Calu3 (cell line): ENCODE measurements at regions not wholly inside any gene's neighbourhood (a gene's known extent, or its start where the extent isn't known, plus 50 kb on each side); places are given as distances from the start of the nearest gene placed in this dataset.
"Not testable (repeated sequence)": the region's sequence is repeated elsewhere in the genome, so short reads cannot be mapped to it uniquely, and the experiment has no call there.

Experiments
- BruUV-seq: library from RNA; stranded (reverse); fragments of 400-500 nt; replicated peaks from 2 replicates; lab custom pipeline; 2021; lab: Mats Ljungman, UMichigan
- CTCF ChIA-PET: fragments of 300-600 bp; sonication (Branson Sonifier 250); formaldehyde crosslinking; loops from one replicate; lab custom pipeline; 2022; ENCODE audit warnings: antibody characterized with exemption; lab: Charles Lee
- DNase-seq: peaks from one replicate; pipeline ENCODE4 v3.0.0; 2022
- H3K27ac Mint-ChIP-seq: one replicate; pipeline ENCODE4 v1.8.0; 2022; ENCODE audit warnings: mixed read lengths; ENCODE audit not compliant: unreplicated experiment
- H3K27me3 Mint-ChIP-seq: one replicate; pipeline ENCODE4 v1.8.0; 2022; ENCODE audit warnings: mixed read lengths; ENCODE audit not compliant: unreplicated experiment
- H3K36me3 Mint-ChIP-seq: one replicate; pipeline ENCODE4 v1.8.0; 2022; ENCODE audit warnings: mild to moderate bottlenecking, moderate library complexity, mixed read lengths; ENCODE audit not compliant: insufficient read depth, unreplicated experiment
- H3K4me1 Mint-ChIP-seq: one replicate; pipeline ENCODE4 v1.8.0; 2022; ENCODE audit warnings: mild to moderate bottlenecking, low read depth, mixed read lengths; ENCODE audit not compliant: unreplicated experiment
- H3K4me3 Mint-ChIP-seq: one replicate; pipeline ENCODE4 v1.8.0; 2022; ENCODE audit warnings: mild to moderate bottlenecking, low read depth, moderate library complexity, mixed read lengths; ENCODE audit not compliant: unreplicated experiment
- H3K9me3 Mint-ChIP-seq: one replicate; pipeline ENCODE4 v1.8.0; 2022; ENCODE audit warnings: low read depth, mixed read lengths; ENCODE audit not compliant: unreplicated experiment
- intact Hi-C: fragments of 100-400 bp; cut with micrococcal nuclease; formaldehyde crosslinking; loops from one replicate; pipeline ENCODE4 v1.10.0; 2022; ENCODE audit not compliant: unreplicated experiment
- TF ChIP-seq, protein P1 (sequence below): fragments of 200-600 bp; IDR thresholded peaks from one replicate; pipeline ENCODE4 v1.8.0; 2022; ENCODE audit warnings: antibody characterized with exemption; ENCODE audit not compliant: unreplicated experiment

GRCh38 chr10:42177793-42178689, 460.3 kb downstream of the ZNF33B start:
- DNase-seq, H3K27ac Mint-ChIP-seq, H3K36me3 Mint-ChIP-seq, H3K27me3 Mint-ChIP-seq, H3K4me3 Mint-ChIP-seq, CTCF ChIA-PET, BruUV-seq, intact Hi-C loops, H3K4me1 Mint-ChIP-seq: not testable (repeated sequence)
- TF ChIP-seq, protein P1, sequence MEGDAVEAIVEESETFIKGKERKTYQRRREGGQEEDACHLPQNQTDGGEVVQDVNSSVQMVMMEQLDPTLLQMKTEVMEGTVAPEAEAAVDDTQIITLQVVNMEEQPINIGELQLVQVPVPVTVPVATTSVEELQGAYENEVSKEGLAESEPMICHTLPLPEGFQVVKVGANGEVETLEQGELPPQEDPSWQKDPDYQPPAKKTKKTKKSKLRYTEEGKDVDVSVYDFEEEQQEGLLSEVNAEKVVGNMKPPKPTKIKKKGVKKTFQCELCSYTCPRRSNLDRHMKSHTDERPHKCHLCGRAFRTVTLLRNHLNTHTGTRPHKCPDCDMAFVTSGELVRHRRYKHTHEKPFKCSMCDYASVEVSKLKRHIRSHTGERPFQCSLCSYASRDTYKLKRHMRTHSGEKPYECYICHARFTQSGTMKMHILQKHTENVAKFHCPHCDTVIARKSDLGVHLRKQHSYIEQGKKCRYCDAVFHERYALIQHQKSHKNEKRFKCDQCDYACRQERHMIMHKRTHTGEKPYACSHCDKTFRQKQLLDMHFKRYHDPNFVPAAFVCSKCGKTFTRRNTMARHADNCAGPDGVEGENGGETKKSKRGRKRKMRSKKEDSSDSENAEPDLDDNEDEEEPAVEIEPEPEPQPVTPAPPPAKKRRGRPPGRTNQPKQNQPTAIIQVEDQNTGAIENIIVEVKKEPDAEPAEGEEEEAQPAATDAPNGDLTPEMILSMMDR, result peak; percentile 19
- H3K9me3 Mint-ChIP-seq, result peaks cover 11% of the 10 kb centered on the region

DNA sequence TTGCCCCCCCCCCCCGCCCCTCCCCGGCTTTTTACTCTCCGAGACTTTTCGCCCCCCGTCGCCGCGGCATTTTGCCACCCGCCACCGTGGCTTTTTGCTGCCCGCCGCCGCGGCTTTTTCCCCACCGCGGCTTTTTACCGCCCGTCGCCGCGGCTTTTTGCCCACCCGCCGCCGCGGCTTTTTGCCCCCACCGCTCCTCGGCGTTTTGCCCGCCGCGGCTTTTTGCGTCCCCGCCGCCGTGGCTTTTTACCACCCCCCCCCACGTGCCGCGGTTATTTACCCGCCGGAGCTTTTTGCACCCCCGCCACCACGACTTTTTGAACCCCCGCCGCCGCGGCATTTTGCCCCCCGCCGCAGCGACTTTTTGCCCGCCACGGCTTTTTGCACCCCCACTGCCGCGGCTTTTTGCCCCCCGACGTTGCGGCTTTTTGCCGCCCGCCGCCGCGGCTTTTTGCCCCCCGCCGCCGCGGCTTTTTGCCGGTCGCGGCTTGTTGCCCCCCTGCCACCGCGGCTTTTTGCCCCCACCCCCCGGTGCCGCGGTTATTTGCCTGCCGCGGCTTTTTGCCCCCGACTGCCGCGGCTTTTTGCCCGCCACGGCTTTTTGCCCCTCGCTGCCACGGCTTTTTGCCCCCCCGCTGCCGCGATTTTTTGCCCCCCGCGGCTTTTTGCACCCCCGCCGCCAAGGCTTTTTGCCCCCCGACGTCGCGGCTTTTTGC, 461.1 kb downstream of the ZNF33B start:
- no peaks in the 10 kb centered on the region for H3K27me3 Mint-ChIP-seq
- H3K36me3 Mint-ChIP-seq, result no peaks in the 10 kb centered on the region
- CTCF ChIA-PET, result no interaction called here
- H3K27ac Mint-ChIP-seq, result no peak overlapping the region
- intact Hi-C loops, result no loop called here
- H3K4me3 Mint-ChIP-seq, result no peak overlapping the region
- no peaks in the 10 kb centered on the region for H3K4me1 Mint-ChIP-seq
- no TSS peak for BruUV-seq
- TF ChIP-seq, protein P1, result no peak
- DNase-seq, result no peak
- peaks cover 9% of the 10 kb centered on the region for H3K9me3 Mint-ChIP-seq

GRCh38 chr10:42150428-42151061, 487.8 kb downstream of the ZNF33B start:
- BruUV-seq, result no TSS peak
- Mint-ChIP-seq H3K27ac (no peak overlapping the region), H3K36me3 (no peaks in the 10 kb centered on the region), H3K4me1 (no peaks in the 10 kb centered on the region), H3K27me3 (no peaks in the 10 kb centered on the region), H3K9me3 (peaks cover 14% of the 10 kb centered on the region), H3K4me3 (no peak overlapping the region)
- CTCF ChIA-PET, result no interaction called here
- TF ChIP-seq, protein P1, result no peak
- intact Hi-C loops, result no loop called here
- DNase-seq, result no peak

- no peak overlapping the region for H3K27ac Mint-ChIP-seq
- no peak overlapping the region for H3K4me3 Mint-ChIP-seq
- DNase-seq, result no peak
- no TSS peak for BruUV-seq
- no peaks in the 10 kb centered on the region for H3K4me1 Mint-ChIP-seq
- no peaks in the 10 kb centered on the region for H3K27me3 Mint-ChIP-seq
- peaks cover 10% of the 10 kb centered on the region for H3K9me3 Mint-ChIP-seq
- intact Hi-C loops, result no loop called here
- TF ChIP-seq, protein P1, result no peak
- CTCF ChIA-PET, result no interaction called here
- no peaks in the 10 kb centered on the region for H3K36me3 Mint-ChIP-seq
Observed at GRCh38 chr10:42149722-42150427, 488.5 kb downstream of the ZNF33B start.
